PC-9 (cell line): ENCODE measurements at regions not wholly inside any gene's neighbourhood (a gene's known extent, or its start where the extent isn't known, plus 50 kb on each side); places are given as distances from the start of the nearest gene placed in this dataset.
A peak's percentile ranks its signal among the peaks of the same experiment; 100 is the strongest.

Experiments
- BruUV-seq: library from RNA; stranded (reverse); fragments of 400-500 nt; replicated peaks from 2 replicates; lab custom pipeline; 2021; lab: Mats Ljungman, UMichigan
- CTCF ChIA-PET: fragments of 300-600 bp; sonication (Branson Sonifier 250); formaldehyde crosslinking; loops from one replicate; lab custom pipeline; 2022; ENCODE audit warnings: antibody characterized with exemption; lab: Charles Lee
- POLR2A ChIA-PET: fragments of 300-600 bp; sonication (Branson Sonifier 250); formaldehyde crosslinking; loops from one replicate; lab custom pipeline; 2022; ENCODE audit warnings: antibody characterized with exemption; ENCODE audit not compliant: unreplicated experiment; lab: Charles Lee
- DNase-seq, 2 experiments: peaks; one replicate each; pipeline versions ENCODE4 v3.0.0 to v3.0.0-alpha.2; 2015 to 2022; ENCODE audit warnings: mixed read lengths in 1 of 2
- H2AFZ ChIP-seq: fragments of 200-600 bp; sonication (generic); 2 replicates; pipeline ENCODE4 v1.8.1; 2017; ENCODE audit warnings: antibody characterized with exemption
- H3F3A ChIP-seq: fragments of 200-600 bp; sonication (generic); 2 replicates; pipeline ENCODE4 v1.8.1; 2017; ENCODE audit warnings: antibody characterized with exemption, mild to moderate bottlenecking, low read depth; ENCODE audit not compliant: insufficient read depth
- H3K27ac ChIP-seq: fragments of 200-600 bp; sonication (generic); 2 replicates; pipeline ENCODE4 v1.6.1; 2016; ENCODE audit warnings: mixed run types
- H3K27me3 ChIP-seq: fragments of 200-600 bp; sonication (generic); 2 replicates; pipeline ENCODE4 v1.6.1; 2016; ENCODE audit warnings: low read depth, mixed run types; ENCODE audit not compliant: insufficient read depth
- H3K36me3 ChIP-seq: fragments of 200-600 bp; sonication (generic); 2 replicates; pipeline ENCODE4 v1.6.1; 2016; ENCODE audit warnings: low read depth, mixed run types
- H3K4me1 ChIP-seq: fragments of 200-600 bp; sonication (generic); replicated peaks from 2 replicates; pipeline ENCODE4 v1.6.1; 2016; ENCODE audit warnings: mixed run types; ENCODE audit not compliant: insufficient read depth
- H3K4me2 ChIP-seq: fragments of 200-600 bp; sonication (generic); 2 replicates; pipeline ENCODE4 v1.6.1; 2017; ENCODE audit warnings: mixed run types
- H3K4me3 ChIP-seq: fragments of 200-600 bp; sonication (generic); 2 replicates; pipeline ENCODE4 v1.6.1; 2016; ENCODE audit warnings: mixed run types
- H3K79me2 ChIP-seq: fragments of 200-600 bp; sonication (generic); 2 replicates; pipeline ENCODE4 v1.6.1; 2017; ENCODE audit warnings: low read depth, mixed run types
- H3K9me2 ChIP-seq: fragments of 200-600 bp; sonication (generic); 2 replicates; pipeline ENCODE4 v1.8.1; 2017; ENCODE audit warnings: mild to moderate bottlenecking; ENCODE audit not compliant: insufficient read depth
- H3K9me3 ChIP-seq: fragments of 200-600 bp; sonication (generic); 2 replicates; pipeline ENCODE4 v1.8.1; 2016; ENCODE audit warnings: low read depth; ENCODE audit not compliant: insufficient read depth
- H4K20me1 ChIP-seq: fragments of 200-600 bp; sonication (generic); 2 replicates; pipeline ENCODE4 v1.8.1; 2017; ENCODE audit not compliant: insufficient read depth
- CTCF ChIP-seq: fragments of 200-600 bp; sonication (generic); conservative IDR thresholded peaks from 2 replicates; pipeline ENCODE4 v1.6.1; 2017; ENCODE audit warnings: mixed run types, antibody characterized with exemption, mild to moderate bottlenecking, moderate library complexity
- EZH2 ChIP-seq: fragments of 200-600 bp; sonication (generic); IDR thresholded peaks from 2 replicates; pipeline ENCODE4 v1.8.0; 2017; ENCODE audit warnings: antibody characterized with exemption, low read depth
- intact Hi-C: fragments of 100-400 bp; cut with micrococcal nuclease; formaldehyde crosslinking; loops from one replicate; pipeline ENCODE4 v1.10.0; 2022; ENCODE audit not compliant: unreplicated experiment

GRCh38 chr7:110129159-110129558 lies 961.8 kb upstream of the LRRN3 start:
- CTCF ChIA-PET, result no interaction called here
- H3K4me2 ChIP-seq, result no peak overlapping the region
- POLR2A ChIA-PET, result no interaction called here
- no peak overlapping the region for H2AFZ ChIP-seq
- intact Hi-C loops, result no loop called here
- H3K27ac ChIP-seq, result no peak overlapping the region
- H3K9me3 ChIP-seq, result no peaks in the 10 kb centered on the region
- no peaks in the 10 kb centered on the region for H3K36me3 ChIP-seq
- no TSS peak for BruUV-seq
- H4K20me1 ChIP-seq, result no peaks in the 10 kb centered on the region
- no peaks in the 10 kb centered on the region for H3K9me2 ChIP-seq
- TF ChIP-seq CTCF, result no peak
- TF ChIP-seq EZH2, result no peak
- H3K4me1 ChIP-seq, result no peaks in the 10 kb centered on the region
- no peaks in the 10 kb centered on the region for H3F3A ChIP-seq
- no peak for DNase-seq
- no peaks in the 10 kb centered on the region for H3K79me2 ChIP-seq
- no peak overlapping the region for H3K4me3 ChIP-seq
- H3K27me3 ChIP-seq, result no peaks in the 10 kb centered on the region

- no peaks in the 10 kb centered on the region for H3F3A ChIP-seq
- H3K4me3 ChIP-seq, result no peak overlapping the region
- BruUV-seq, result no TSS peak
- no peak overlapping the region for H3K27ac ChIP-seq
- H3K36me3 ChIP-seq, result no peaks in the 10 kb centered on the region
- intact Hi-C loops, result no loop called here
- H3K9me2 ChIP-seq, result no peaks in the 10 kb centered on the region
- no peak for DNase-seq
- TF ChIP-seq EZH2 (no peak), CTCF (peak; percentile 47)
- no peaks in the 10 kb centered on the region for H3K4me1 ChIP-seq
- H3K27me3 ChIP-seq, result no peaks in the 10 kb centered on the region
- no peaks in the 10 kb centered on the region for H4K20me1 ChIP-seq
- ChIA-PET POLR2A (no interaction called here), CTCF (no interaction called here)
- H3K79me2 ChIP-seq, result no peaks in the 10 kb centered on the region
- H3K4me2 ChIP-seq, result no peak overlapping the region
- H2AFZ ChIP-seq, result no peak overlapping the region
- no peaks in the 10 kb centered on the region for H3K9me3 ChIP-seq
Observed at GRCh38 chr7:110130669-110131068, 960.3 kb upstream of the LRRN3 start.

GRCh38 chr7:110131344-110131743 lies 959.6 kb upstream of the LRRN3 start:
- no peaks in the 10 kb centered on the region for H3K36me3 ChIP-seq
- intact Hi-C loops, result no loop called here
- no peak overlapping the region for H3K4me3 ChIP-seq
- ChIA-PET CTCF (no interaction called here), POLR2A (no interaction called here)
- no peaks in the 10 kb centered on the region for H3K4me1 ChIP-seq
- no peaks in the 10 kb centered on the region for H3K27me3 ChIP-seq
- H3K4me2 ChIP-seq, result no peak overlapping the region
- H3K27ac ChIP-seq, result no peak overlapping the region
- BruUV-seq, result no TSS peak
- no peak for DNase-seq
- H4K20me1 ChIP-seq, result no peaks in the 10 kb centered on the region
- no peaks in the 10 kb centered on the region for H3K79me2 ChIP-seq
- H3K9me3 ChIP-seq, result no peaks in the 10 kb centered on the region
- H3K9me2 ChIP-seq, result no peaks in the 10 kb centered on the region
- no peak overlapping the region for H2AFZ ChIP-seq
- no peaks in the 10 kb centered on the region for H3F3A ChIP-seq
- no peak for TF ChIP-seq EZH2
- TF ChIP-seq CTCF, result no peak
